Astrocyte (in vitro differentiated cells and primary cell): ENCODE measurements at regions not wholly inside any gene's neighbourhood (a gene's known extent, or its start where the extent isn't known, plus 50 kb on each side); places are given as distances from the start of the nearest gene placed in this dataset.

Experiments used
- CTCF ChIP-seq: IDR thresholded peaks from 2 replicates; pipeline ENCODE4 v1.5.1; 2011; ENCODE audit warnings: low read depth, mild to moderate bottlenecking, inconsistent platforms, low read length, moderate library complexity; ENCODE audit not compliant: insufficient read depth
- EZH2 ChIP-seq: IDR thresholded peaks from 2 replicates; pipeline ENCODE4 v1.6.1; 2012; ENCODE audit warnings: mild to moderate bottlenecking, low read length, inconsistent platforms; ENCODE audit not compliant: insufficient read depth

GRCh38 chr15:70277556-70277955 is 179.8 kb upstream of the TLE3 start:
- TF ChIP-seq CTCF (no peak), EZH2 (no peak)
